Lower leg skin (tissue), 4 donors: ENCODE measurements at regions not wholly inside any gene's neighbourhood (a gene's known extent, or its start where the extent isn't known, plus 50 kb on each side); places are given as distances from the start of the nearest gene placed in this dataset.

ENCODE experiments used
- DNase-seq, 2 donors: peaks; one replicate each; pipeline ENCODE4 v3.0.0-alpha.2; 2019; ENCODE audit warnings: low spot score in 2 of 2
- H3K4me3 ChIP-seq: fragments of 200-600 bp; sonication (generic); 2 replicates; pipeline ENCODE4 v1.5.1; 2017; ENCODE audit warnings: mild to moderate bottlenecking, low read depth; ENCODE audit not compliant: poor library complexity, severe bottlenecking
- CTCF ChIP-seq, 3 donors: fragments of 450-650 bp; IDR thresholded peaks; one replicate each; pipeline ENCODE4 v1.5.1; 2016; ENCODE audit warnings: antibody characterized with exemption in 3 of 3, mild to moderate bottlenecking in 3 of 3, moderate library complexity in 2 of 3
- POLR2A ChIP-seq, 2 donors: fragments of 450-650 bp; IDR thresholded peaks; one replicate each; pipeline ENCODE4 v1.6.1; 2016 to 2017; ENCODE audit warnings: antibody characterized with exemption in 2 of 2, mild to moderate bottlenecking in 1 of 2, moderate library complexity in 1 of 2
- WGBS, 2 donors: methylation state at CpG; one replicate each; pipeline ENCODE4 v1.1.5; 2018; 5-methylcytosine and 5-hydroxymethylcytosine counted together
- intact Hi-C: fragments of 100-400 bp; cut with DNase I; formaldehyde crosslinking; loops from one replicate; pipeline ENCODE4 v1.15.0; 2023; ENCODE audit warnings: low total_unique reads

- no peak for DNase-seq
- intact Hi-C loops, result no loop called here
- H3K4me3 ChIP-seq, result no peak overlapping the region
- WGBS, 2 donors, result 83 to 89% methylated on average over 8 of the region's 8 CpGs
- no peak for TF ChIP-seq POLR2A (IDR thresholded peaks at IDR 0.05)
Observed at GRCh38 chr22:27575348-27575747, 226.2 kb downstream of the MN1 start.

- intact Hi-C loops, result no loop called here
- no peak for DNase-seq
- H3K4me3 ChIP-seq, result no peak overlapping the region
- WGBS, 2 donors, result 61 to 73% methylated on average over 7 to 9 of the region's 9 CpGs
- TF ChIP-seq CTCF (IDR thresholded peaks at IDR 0.05), result no peak
- TF ChIP-seq POLR2A (IDR thresholded peaks at IDR 0.05), result no peak
Observed at GRCh38 chr22:27576413-27576812, 225.1 kb downstream of the MN1 start.

GRCh38 chr22:27576815-27577573 lies 224.6 kb downstream of the MN1 start:
- TF ChIP-seq POLR2A (IDR thresholded peaks at IDR 0.05) (no peak), CTCF (IDR thresholded peaks at IDR 0.05) (no peak)
- no peak for DNase-seq
- WGBS, 2 donors, result 64 to 72% methylated on average over 20 of the region's 20 CpGs
- no peak overlapping the region for H3K4me3 ChIP-seq
- intact Hi-C loops, result no loop called here

GRCh38 chr22:27577574-27577969 lies 224.0 kb downstream of the MN1 start:
- H3K4me3 ChIP-seq, result no peak overlapping the region
- intact Hi-C loops, result no loop called here
- no peak for TF ChIP-seq POLR2A (IDR thresholded peaks at IDR 0.05)
- TF ChIP-seq CTCF (IDR thresholded peaks at IDR 0.05), result no peak
- 91 to 92% methylated on average over 12 of the region's 12 CpGs for WGBS, 2 donors
- DNase-seq, result no peak

GRCh38 chr22:27578937-27579617 lies 222.5 kb downstream of the MN1 start:
- intact Hi-C loops, result no loop called here
- TF ChIP-seq POLR2A (IDR thresholded peaks at IDR 0.05) (no peak), CTCF (IDR thresholded peaks at IDR 0.05) (no peak)
- H3K4me3 ChIP-seq, result no peak overlapping the region
- 68 to 70% methylated on average over 6 of the region's 6 CpGs for WGBS, 2 donors
- DNase-seq, result no peak

GRCh38 chr22:27580311-27580897 lies 221.2 kb downstream of the MN1 start:
- TF ChIP-seq POLR2A (IDR thresholded peaks at IDR 0.05) (no peak), CTCF (IDR thresholded peaks at IDR 0.05) (no peak)
- DNase-seq, result no peak
- H3K4me3 ChIP-seq, result no peak overlapping the region
- intact Hi-C loops, result no loop called here
- WGBS, 2 donors, result 72 to 89% methylated on average over 13 of the region's 13 CpGs
